Cardiac fibroblast (primary cell): ENCODE measurements at regions not wholly inside any gene's neighbourhood (a gene's known extent, or its start where the extent isn't known, plus 50 kb on each side); places are given as distances from the start of the nearest gene placed in this dataset.

Source experiments
- DNase-seq, 2 donors: peaks; one replicate each; pipeline versions ENCODE4 v3.0.0 to v3.0.0-alpha.2; 2010; ENCODE audit warnings: low read depth in 2 of 2
- H3K4me3 ChIP-seq, 2 donors: replicated peaks in 1 of 2; 1 replicate in 1 of 2; 2 replicates in 1 of 2; pipeline ENCODE4 v1.5.1; 2011; ENCODE audit warnings: low read depth in 2 of 2, low read length in 2 of 2, mild to moderate bottlenecking in 2 of 2, moderate library complexity in 1 of 2
- CTCF ChIP-seq: IDR thresholded peaks from one replicate; pipeline ENCODE4 v1.5.1; 2011; ENCODE audit warnings: low read depth, mild to moderate bottlenecking, low read length, inconsistent platforms

- no peak for TF ChIP-seq CTCF
Observed at GRCh38 chr15:70470556-70471191, 292.7 kb downstream of the UACA start.

GRCh38 chr15:70469651-70470555 is 293.5 kb downstream of the UACA start:
- no peak for DNase-seq
- no peak overlapping the region for H3K4me3 ChIP-seq
- no peak for TF ChIP-seq CTCF

More at GRCh38 chr15:70470556-70471191, 292.7 kb downstream of the UACA start:
- no peak for DNase-seq
- no peak overlapping the region for H3K4me3 ChIP-seq

GRCh38 chr15:70469182-70469581 is 294.2 kb downstream of the UACA start:
- TF ChIP-seq CTCF, result no peak
- H3K4me3 ChIP-seq, result no peak overlapping the region
- no peak for DNase-seq

GRCh38 chr15:70466895-70467529 is 296.3 kb downstream of the UACA start:
- DNase-seq, result peak; percentile 75 to 77
- TF ChIP-seq CTCF, result peak; percentile 81
- no peak overlapping the region for H3K4me3 ChIP-seq

GRCh38 chr15:70466305-70466704 is 297.1 kb downstream of the UACA start:
- TF ChIP-seq CTCF, result no peak
- H3K4me3 ChIP-seq, result no peak overlapping the region
- no peak for DNase-seq

GRCh38 chr15:70465812-70466211 is 297.5 kb downstream of the UACA start:
- TF ChIP-seq CTCF, result no peak
- H3K4me3 ChIP-seq, result no peak overlapping the region
- no peak for DNase-seq
